ENCODE measurements at regions not wholly inside any gene's neighbourhood (a gene's known extent, or its start where the extent isn't known, plus 50 kb on each side); places are given as distances from the start of the nearest gene placed in this dataset.

- H3K36me3 ChIP-seq = no peaks in the 10 kb centered on the region
- H3K27ac ChIP-seq = no peak overlapping the region
- 87% methylated on average over 5 of the region's 5 CpGs for WGBS (ENCODE audit: insufficient coverage, low coverage, low lambda C conversion rate, missing lambda C conversion rate)
- H3K27me3 ChIP-seq = no peaks in the 10 kb centered on the region
- H3K9me3 ChIP-seq = no peaks in the 10 kb centered on the region
- ATAC-seq (no peak), DNase-seq (no peak)
- H3K4me1 ChIP-seq = no peaks in the 10 kb centered on the region
- H3K4me3 ChIP-seq = no peak overlapping the region
- TF ChIP-seq, protein P1, sequence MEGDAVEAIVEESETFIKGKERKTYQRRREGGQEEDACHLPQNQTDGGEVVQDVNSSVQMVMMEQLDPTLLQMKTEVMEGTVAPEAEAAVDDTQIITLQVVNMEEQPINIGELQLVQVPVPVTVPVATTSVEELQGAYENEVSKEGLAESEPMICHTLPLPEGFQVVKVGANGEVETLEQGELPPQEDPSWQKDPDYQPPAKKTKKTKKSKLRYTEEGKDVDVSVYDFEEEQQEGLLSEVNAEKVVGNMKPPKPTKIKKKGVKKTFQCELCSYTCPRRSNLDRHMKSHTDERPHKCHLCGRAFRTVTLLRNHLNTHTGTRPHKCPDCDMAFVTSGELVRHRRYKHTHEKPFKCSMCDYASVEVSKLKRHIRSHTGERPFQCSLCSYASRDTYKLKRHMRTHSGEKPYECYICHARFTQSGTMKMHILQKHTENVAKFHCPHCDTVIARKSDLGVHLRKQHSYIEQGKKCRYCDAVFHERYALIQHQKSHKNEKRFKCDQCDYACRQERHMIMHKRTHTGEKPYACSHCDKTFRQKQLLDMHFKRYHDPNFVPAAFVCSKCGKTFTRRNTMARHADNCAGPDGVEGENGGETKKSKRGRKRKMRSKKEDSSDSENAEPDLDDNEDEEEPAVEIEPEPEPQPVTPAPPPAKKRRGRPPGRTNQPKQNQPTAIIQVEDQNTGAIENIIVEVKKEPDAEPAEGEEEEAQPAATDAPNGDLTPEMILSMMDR (IDR thresholded peaks at IDR 0.05) = no peak
- no peak for TF ChIP-seq POLR2A (IDR thresholded peaks at IDR 0.05)
- intact Hi-C loops (cut with DNase I) = loop anchor here in 1 of 2 donors (10.0 kb wide), 1 partner anchor 281 kb away; no protein-coding TSS in a partner anchor
These were observed 51.8 kb upstream of the TEX48 start for GRCh38 chr9:114733816-114734215.

- intact Hi-C loops (cut with DNase I) = loop anchor here in 1 of 2 donors (10.0 kb wide), 1 partner anchor 282 kb away; no protein-coding TSS in a partner anchor
- Histone ChIP-seq H3K27me3 (no peaks in the 10 kb centered on the region), H3K9me3 (no peaks in the 10 kb centered on the region), H3K4me1 (no peaks in the 10 kb centered on the region), H3K27ac (no peak overlapping the region), H3K4me3 (no peak overlapping the region), H3K36me3 (no peaks in the 10 kb centered on the region)
- no peak for DNase-seq
- no peak for TF ChIP-seq POLR2A (IDR thresholded peaks at IDR 0.05)
- TF ChIP-seq, protein P1 (IDR thresholded peaks at IDR 0.05) = no peak
- ATAC-seq = no peak
- 69% methylated on average over 2 of the region's 3 CpGs for WGBS (ENCODE audit: insufficient coverage, low coverage, low lambda C conversion rate, missing lambda C conversion rate)
These were observed 50.8 kb upstream of the TEX48 start for GRCh38 chr9:114732823-114733222.

Measured in right lobe of liver (tissue), 6 donors.